ENCODE measurements at regions not wholly inside any gene's neighbourhood (a gene's known extent, or its start where the extent isn't known, plus 50 kb on each side); places are given as distances from the start of the nearest gene placed in this dataset.
"Not testable (repeated sequence)": the region's sequence is repeated elsewhere in the genome, so short reads cannot be mapped to it uniquely, and the experiment has no call there.

- no peak for DNase-seq (ENCODE audit: low spot score in 2 of 2)
- peaks cover 3% of the 10 kb centered on the region for H3K36me3 ChIP-seq
- no peaks in the 10 kb centered on the region for H3K9me3 ChIP-seq
- H3K4me1 ChIP-seq, result no peaks in the 10 kb centered on the region
- TF ChIP-seq POLR2AphosphoS5 (IDR thresholded peaks at IDR 0.05), result no peak
- no peak for TF ChIP-seq POLR2A (IDR thresholded peaks at IDR 0.05)
- no peak for TF ChIP-seq CTCF (IDR thresholded peaks at IDR 0.05)
- H3K4me3 ChIP-seq, result no peak overlapping the region
- H3K27me3 ChIP-seq, result no peaks in the 10 kb centered on the region
- intact Hi-C loops (cut with DNase I; ENCODE audit: low total_unique reads), result no loop called here
- no peak overlapping the region for H3K27ac ChIP-seq
These were observed 354.0 kb upstream of the RGS18 start for GRCh38 chr1:191804311-191804710.

GRCh38 chr1:191813593-191813992, 344.7 kb upstream of the RGS18 start:
- H3K4me3 ChIP-seq; H3K4me1 ChIP-seq; DNase-seq (ENCODE audit: low spot score in 2 of 2); intact Hi-C loops (cut with DNase I; ENCODE audit: low total_unique reads); H3K36me3 ChIP-seq; H3K9me3 ChIP-seq; H3K27me3 ChIP-seq; H3K27ac ChIP-seq: not testable (repeated sequence)

GRCh38 chr1:191818198-191818597, 340.1 kb upstream of the RGS18 start:
- Histone ChIP-seq H3K4me1 (no peaks in the 10 kb centered on the region), H3K4me3 (no peak overlapping the region)
- intact Hi-C loops (cut with DNase I; ENCODE audit: low total_unique reads), result no loop called here

GRCh38 chr1:191831572-191831971, 326.7 kb upstream of the RGS18 start:
- Histone ChIP-seq H3K4me3 (no peak overlapping the region), H3K9me3 (no peaks in the 10 kb centered on the region), H3K4me1 (no peaks in the 10 kb centered on the region), H3K36me3 (no peaks in the 10 kb centered on the region), H3K27me3 (no peaks in the 10 kb centered on the region), H3K27ac (no peak overlapping the region)
- no peak for TF ChIP-seq CTCF (IDR thresholded peaks at IDR 0.05)
- no peak for TF ChIP-seq POLR2AphosphoS5 (IDR thresholded peaks at IDR 0.05)
- no peak for TF ChIP-seq POLR2A (IDR thresholded peaks at IDR 0.05)
- DNase-seq (ENCODE audit: low spot score in 2 of 2), result no peak
- intact Hi-C loops (cut with DNase I; ENCODE audit: low total_unique reads), result no loop called here

More at GRCh38 chr1:191818198-191818597, 340.1 kb upstream of the RGS18 start:
- Histone ChIP-seq H3K9me3 (no peaks in the 10 kb centered on the region), H3K27me3 (no peaks in the 10 kb centered on the region), H3K27ac (no peak overlapping the region), H3K36me3 (no peaks in the 10 kb centered on the region)
- TF ChIP-seq CTCF (IDR thresholded peaks at IDR 0.05) (no peak), POLR2AphosphoS5 (IDR thresholded peaks at IDR 0.05) (no peak), POLR2A (IDR thresholded peaks at IDR 0.05) (no peak)
- no peak for DNase-seq (ENCODE audit: low spot score in 2 of 2)

GRCh38 chr1:191839891-191840290, 318.4 kb upstream of the RGS18 start:
- intact Hi-C loops (cut with DNase I; ENCODE audit: low total_unique reads), result no loop called here
- TF ChIP-seq CTCF (IDR thresholded peaks at IDR 0.05), result no peak
- TF ChIP-seq POLR2AphosphoS5 (IDR thresholded peaks at IDR 0.05), result no peak
- TF ChIP-seq POLR2A (IDR thresholded peaks at IDR 0.05), result no peak

More at GRCh38 chr1:191839891-191840290, 318.4 kb upstream of the RGS18 start:
- DNase-seq (ENCODE audit: low spot score in 2 of 2), result no peak
- no peaks in the 10 kb centered on the region for H3K9me3 ChIP-seq
- H3K36me3 ChIP-seq, result no peaks in the 10 kb centered on the region
- H3K27ac ChIP-seq, result no peak overlapping the region
- H3K4me3 ChIP-seq, result no peak overlapping the region
- no peaks in the 10 kb centered on the region for H3K27me3 ChIP-seq
- H3K4me1 ChIP-seq, result no peaks in the 10 kb centered on the region
